ENCODE measurements at regions not wholly inside any gene's neighbourhood (a gene's known extent, or its start where the extent isn't known, plus 50 kb on each side); places are given as distances from the start of the nearest gene placed in this dataset.

GRCh38 chrX:144006811-144007210, 122.9 kb downstream of the UBE2NL start:
- BruUV-seq (replicated peaks): no TSS peak
- H3K79me2 ChIP-seq (ENCODE audit: insufficient read depth, low read length): no peaks in the 10 kb centered on the region
- H3K4me1 ChIP-seq (ENCODE audit: control insufficient read depth in 1 of 2, insufficient read depth in 2 of 2, low read length in 2 of 2): no peaks in the 10 kb centered on the region
- intact Hi-C loops (cut with micrococcal nuclease): no loop called here
- H3K27ac ChIP-seq (ENCODE audit: low read depth, low read length): no peak overlapping the region
- no peaks in the 10 kb centered on the region for H4K20me1 ChIP-seq (ENCODE audit: insufficient read depth)
- ChIA-PET POLR2A (no interaction called here), CTCF (no interaction called here), RAD21 (ENCODE audit: low non-redundant PET in 1 of 2, low total read pairs in 2 of 2, uncharacterized antibody in 2 of 2, unreplicated experiment in 2 of 2) (no interaction called here)
- no peak overlapping the region for H2AFZ ChIP-seq (ENCODE audit: low read depth, low read length, poor library complexity, severe bottlenecking)
- no peaks in the 10 kb centered on the region for H3K27me3 ChIP-seq (ENCODE audit: insufficient read depth, low read length)
- DNase-seq (ENCODE audit: low read depth, low spot score) (no peak), ATAC-seq (no peak)
- H3K9me3 ChIP-seq (ENCODE audit: control insufficient read depth in 1 of 2, insufficient read depth in 1 of 2, low read depth in 1 of 2, low read length in 2 of 2): no peaks in the 10 kb centered on the region
- H3K4me3 ChIP-seq (replicated peaks in 1 of 2; ENCODE audit: low read depth in 1 of 2, low read length in 2 of 2): no peak overlapping the region
- H3K4me2 ChIP-seq (ENCODE audit: low read length): no peak overlapping the region
- TF ChIP-seq CEBPB (IDR thresholded peaks at IDR 0.05; ENCODE audit: low read depth) (no peak), CTCF (IDR thresholded peaks at IDR 0.05 in 2 of 3, conservative IDR thresholded peaks at IDR 0.05 in 1 of 3; ENCODE audit: borderline replicate concordance in 1 of 3, insufficient read depth in 1 of 3, low read depth in 2 of 3, low read length in 2 of 3) (no peak), JUND (IDR thresholded peaks at IDR 0.05) (no peak), SRF (IDR thresholded peaks at IDR 0.05; ENCODE audit: low read depth) (no peak), ATF3 (IDR thresholded peaks at IDR 0.05) (no peak), YY1 (IDR thresholded peaks at IDR 0.05; ENCODE audit: extremely low read depth, insufficient replicate concordance, low read depth, low read length) (no peak), FOSL1 (IDR thresholded peaks at IDR 0.05; ENCODE audit: low read depth) (no peak), SP1 (IDR thresholded peaks at IDR 0.05; ENCODE audit: low read depth) (no peak), SIN3A (IDR thresholded peaks at IDR 0.05; ENCODE audit: low read depth) (no peak), MAX (IDR thresholded peaks at IDR 0.05) (no peak), EZH2phosphoT487 (IDR thresholded peaks at IDR 0.05; ENCODE audit: borderline replicate concordance) (no peak), REST (IDR thresholded peaks at IDR 0.05; ENCODE audit: low read depth) (no peak), ZNF274 (IDR thresholded peaks at IDR 0.05; ENCODE audit: low read depth, low read length) (no peak), EZH2 (IDR thresholded peaks at IDR 0.05) (no peak), POLR2A (IDR thresholded peaks at IDR 0.05; ENCODE audit: borderline replicate concordance, extremely low read depth, insufficient read depth, insufficient read length) (no peak), POLR2AphosphoS5 (IDR thresholded peaks at IDR 0.05; ENCODE audit: low read depth, low read length) (no peak), RAD21 (IDR thresholded peaks at IDR 0.05; ENCODE audit: low read depth) (no peak), ELF1 (IDR thresholded peaks at IDR 0.05; ENCODE audit: borderline replicate concordance, low read depth) (no peak)
- H3K9ac ChIP-seq (ENCODE audit: low read length): no peak overlapping the region
- H3K9me2 ChIP-seq (ENCODE audit: insufficient read depth): no peaks in the 10 kb centered on the region
- no peaks in the 10 kb centered on the region for H3K36me3 ChIP-seq (ENCODE audit: control insufficient read depth in 1 of 2, insufficient read depth in 2 of 2, low read length in 2 of 2)
